HG03520 (cell line): ENCODE measurements at regions not wholly inside any gene's neighbourhood (a gene's known extent, or its start where the extent isn't known, plus 50 kb on each side); places are given as distances from the start of the nearest gene placed in this dataset.

Experiments
- ATAC-seq: cut with Tn5 transposase; IDR thresholded peaks from one replicate; pipeline ENCODE4 v1.9.1; 2021; ENCODE audit warnings: mild to moderate bottlenecking, moderate library complexity; ENCODE audit not compliant: unreplicated experiment

DNA sequence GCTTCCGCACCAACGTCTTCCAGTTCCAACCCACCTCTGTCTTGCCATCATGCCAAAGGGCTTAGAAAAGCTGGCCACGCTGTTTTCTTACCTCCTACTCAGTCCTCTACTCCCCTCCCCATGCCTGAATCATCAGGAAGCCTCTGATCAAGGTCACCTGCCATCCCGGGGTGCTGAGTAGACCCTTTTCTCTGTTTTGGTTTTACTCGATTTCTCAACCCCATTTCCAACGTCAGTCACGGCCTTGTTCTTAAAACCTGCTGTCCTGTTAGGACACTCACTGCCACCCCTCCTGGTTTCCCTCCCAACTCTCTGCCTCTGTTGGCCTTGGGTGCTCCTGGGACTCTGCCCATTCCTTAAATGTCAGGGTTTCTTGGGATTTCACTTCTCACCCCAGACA is 350.1 kb downstream of the FOXO1 start:
- ATAC-seq, result no peak

DNA sequence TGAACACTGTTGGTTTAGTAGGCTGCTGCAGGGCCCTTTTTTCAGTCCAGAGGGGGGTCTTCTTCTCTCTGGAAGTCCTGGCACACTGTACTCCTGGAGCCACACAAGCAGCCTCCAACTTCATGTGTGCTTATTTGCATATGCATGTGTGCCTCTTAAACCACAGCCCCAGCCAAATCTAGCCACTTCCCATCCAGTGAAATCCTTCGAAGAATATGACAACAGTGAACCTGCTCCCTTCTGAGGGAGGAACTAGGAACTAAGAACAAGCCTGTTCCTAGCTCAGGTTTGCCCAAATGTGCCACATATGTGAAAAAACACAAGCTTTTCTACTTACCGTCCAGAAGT is 348.5 kb downstream of the FOXO1 start:
- no peak for ATAC-seq

DNA sequence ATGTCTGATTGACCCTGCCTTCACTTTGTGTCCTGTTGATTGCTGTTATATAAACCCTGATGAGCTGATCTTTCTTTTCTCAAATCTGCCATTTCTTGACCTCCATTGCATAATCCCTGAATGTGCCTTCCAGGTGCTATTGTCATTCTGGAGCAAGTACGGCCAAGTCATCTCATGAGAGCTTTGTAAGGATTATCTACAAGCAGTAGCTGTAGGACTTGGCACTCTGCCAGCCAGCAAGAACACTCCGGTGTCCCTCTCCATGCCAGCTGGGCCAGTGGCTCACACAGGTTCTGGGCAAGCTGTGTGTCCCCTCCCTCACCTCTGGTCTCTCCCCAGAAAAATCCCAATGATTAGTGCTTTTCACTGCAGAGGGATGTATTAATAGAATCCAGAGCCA is 348.1 kb downstream of the FOXO1 start:
- no peak for ATAC-seq

DNA sequence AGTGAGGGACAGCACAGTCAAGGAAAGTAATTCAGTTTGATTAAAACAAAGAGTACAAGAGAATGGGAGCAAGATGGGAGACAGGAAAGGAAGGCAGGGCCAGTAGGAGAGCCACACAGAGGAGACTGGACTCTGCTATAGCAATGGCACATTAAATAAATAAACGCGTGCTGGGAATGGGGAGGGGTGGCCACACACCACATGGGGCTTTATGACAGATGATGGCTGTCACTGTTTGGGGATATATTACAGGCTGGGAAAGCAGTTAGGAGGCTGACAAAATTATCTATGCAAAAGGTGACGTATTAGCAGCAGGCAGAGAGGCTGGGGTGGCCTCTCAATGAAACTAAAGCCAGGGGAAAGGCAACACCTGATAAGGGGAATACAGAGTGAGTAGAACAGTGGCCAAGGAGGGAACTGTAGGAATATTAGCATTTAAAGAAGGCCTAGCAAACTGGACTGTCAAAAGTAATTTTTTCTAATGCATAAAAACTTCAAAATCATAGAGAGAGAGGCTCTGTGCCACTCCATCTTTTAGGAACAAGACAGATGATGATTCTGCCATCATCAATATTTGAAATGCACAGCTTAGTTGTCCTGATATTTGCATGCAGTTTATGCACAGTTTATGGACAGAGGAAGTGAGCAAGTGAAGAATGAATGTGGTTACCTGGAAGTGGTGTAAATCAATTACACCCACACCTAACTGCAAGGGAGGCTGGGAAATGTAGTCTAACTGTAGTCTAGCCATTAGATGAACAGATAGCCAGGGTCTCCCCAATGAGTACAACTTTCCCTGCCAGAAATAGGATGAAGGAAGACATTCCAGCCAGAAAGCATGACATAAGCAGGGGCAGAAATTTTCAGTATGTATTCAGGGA is 346.5 kb downstream of the FOXO1 start:
- ATAC-seq, result no peak

DNA sequence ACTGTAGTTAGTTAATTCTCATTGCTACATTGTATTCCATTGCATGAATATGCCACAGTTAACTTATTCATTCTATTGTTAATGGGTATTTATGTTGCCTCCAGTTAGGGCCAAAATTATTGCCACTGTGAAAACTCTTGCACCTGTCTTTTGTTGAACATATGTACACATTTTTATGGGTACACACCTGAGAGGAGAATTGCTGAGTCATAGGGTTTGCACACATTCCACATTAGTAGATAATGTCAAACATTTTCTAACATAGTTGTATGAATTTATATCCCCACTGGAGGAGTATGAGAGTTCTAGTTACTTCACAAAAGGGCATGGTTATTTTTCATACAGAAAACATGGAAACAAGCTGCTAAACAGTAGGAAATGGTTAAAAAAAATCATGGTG is 338.4 kb downstream of the FOXO1 start:
- no peak for ATAC-seq

DNA sequence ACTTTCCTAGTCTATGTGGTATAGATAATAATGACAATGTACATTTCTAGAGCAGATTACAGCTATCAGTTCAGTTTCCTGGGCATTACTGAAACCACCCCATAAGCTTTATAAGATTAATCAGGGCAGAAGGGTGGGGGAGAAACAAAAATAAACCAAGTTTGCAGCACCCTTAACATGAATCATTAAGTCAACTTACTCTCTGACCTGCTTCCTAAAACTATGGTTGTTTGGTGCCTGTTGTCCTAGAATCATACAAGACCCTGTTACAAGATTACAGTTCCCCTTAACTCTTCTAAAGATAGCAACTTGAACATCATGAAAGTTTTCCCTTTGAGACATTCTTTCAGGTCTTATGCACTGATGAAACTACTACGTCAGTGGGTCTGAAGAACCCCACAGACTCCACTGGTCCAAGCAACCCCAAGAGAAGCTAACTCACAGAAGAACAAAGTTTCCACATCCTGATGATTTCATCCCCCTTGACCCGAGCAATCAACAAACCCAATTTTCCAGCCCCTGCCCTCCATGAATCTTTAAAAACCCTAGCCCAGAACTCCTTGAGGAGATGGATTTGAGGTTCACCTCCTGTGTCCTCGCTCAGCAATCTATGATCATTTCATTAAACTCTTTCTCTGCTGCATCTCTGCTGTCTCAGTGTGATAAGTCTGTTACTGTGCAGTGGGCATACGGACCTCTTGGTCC is 336.5 kb downstream of the FOXO1 start:
- no peak for ATAC-seq

DNA sequence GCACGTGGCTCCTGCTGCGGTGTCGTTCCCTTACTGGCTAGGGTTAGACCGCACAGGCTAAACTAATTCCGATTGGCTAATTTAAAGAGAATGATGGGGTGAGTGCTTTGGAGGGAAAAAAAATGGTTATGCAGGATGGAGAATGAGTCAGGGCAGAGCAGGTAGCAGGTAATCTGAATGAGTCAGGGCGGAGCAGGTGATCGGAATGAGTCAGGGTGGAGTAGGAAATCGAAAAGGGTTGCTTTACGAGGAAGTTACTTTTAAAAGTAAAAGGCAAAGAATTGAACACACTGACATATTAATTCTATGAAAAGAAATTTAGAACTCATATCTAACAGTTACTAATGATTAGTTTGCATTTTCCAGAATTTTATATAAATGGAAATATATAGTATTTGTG is 335.5 kb downstream of the FOXO1 start:
- ATAC-seq, result no peak

DNA sequence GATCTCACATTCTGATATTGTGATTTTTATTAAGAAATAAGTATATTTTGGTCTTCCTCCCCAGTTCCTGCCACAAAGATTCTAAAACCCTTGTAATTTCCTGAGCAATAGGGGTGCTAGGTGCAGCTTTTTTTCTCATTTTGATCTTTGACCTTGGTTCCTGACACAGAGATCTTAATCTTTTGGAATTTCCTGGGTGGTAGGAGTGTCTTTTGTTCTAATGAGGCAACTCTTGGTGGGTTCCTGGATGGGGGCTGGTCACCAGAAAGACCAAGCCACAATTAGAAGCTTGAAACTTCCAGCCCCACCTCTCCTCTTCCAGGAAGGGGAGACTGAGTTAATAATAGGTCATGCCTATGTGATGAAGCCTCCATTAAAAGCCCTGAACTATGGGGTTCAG is 334.6 kb downstream of the FOXO1 start:
- no peak for ATAC-seq

DNA sequence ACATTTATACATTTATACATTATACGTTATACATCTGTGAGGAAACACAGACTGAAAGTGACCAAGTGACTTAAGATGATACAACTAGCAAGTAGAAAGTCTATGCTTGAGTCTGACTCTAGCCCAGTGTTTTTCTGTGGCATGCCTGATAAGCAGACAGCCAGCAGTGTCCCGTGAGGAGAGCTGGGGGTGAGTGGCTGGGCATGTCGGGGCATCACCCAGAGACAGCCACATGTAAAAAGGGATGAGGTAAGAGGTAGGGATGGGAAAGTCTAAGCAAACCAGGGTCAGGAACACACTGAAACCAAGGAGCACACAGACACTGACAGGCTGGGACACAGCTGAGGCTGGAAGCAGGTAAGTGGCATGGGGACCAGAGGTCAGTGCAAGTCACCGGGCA is 333.2 kb downstream of the FOXO1 start:
- no peak for ATAC-seq

DNA sequence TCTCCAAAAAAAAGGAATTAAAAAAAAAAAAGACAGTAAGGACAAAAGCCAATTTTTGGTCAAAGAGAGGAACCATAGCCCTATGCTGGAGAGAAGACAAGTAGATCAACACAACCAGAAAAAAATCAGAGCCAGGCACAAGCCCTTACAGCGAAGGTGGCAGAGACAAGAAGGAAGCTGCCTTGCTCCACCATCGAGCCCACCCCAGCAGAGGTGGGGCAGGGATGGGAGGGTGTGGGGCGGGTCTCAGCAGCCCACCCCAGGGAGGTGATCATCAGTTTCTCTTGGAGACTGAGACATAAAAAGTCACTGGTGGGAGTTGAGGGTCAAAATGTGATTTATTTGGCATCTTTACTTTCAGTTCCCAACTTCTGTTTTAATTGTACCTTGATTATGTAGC is 332.4 kb downstream of the FOXO1 start:
- no peak for ATAC-seq

DNA sequence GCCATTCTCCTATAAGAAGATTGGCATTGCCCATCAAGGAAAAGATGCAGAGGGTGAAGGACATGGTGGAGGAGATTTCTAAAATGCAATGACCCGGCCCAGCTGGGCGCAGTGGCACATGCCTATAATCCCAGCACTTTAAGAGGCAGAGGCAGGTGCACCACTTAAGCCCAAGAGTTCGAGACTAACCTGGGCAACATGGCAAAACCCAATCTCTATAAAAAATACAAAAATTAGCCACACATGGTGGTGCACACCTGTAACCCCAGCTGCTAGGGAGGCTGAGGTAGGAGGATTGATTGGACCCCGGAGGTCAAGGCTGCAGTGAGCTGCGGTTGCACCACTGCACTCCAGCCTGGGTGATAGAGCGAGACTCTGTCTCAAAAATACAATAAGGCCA is 331.8 kb downstream of the FOXO1 start:
- no peak for ATAC-seq

DNA sequence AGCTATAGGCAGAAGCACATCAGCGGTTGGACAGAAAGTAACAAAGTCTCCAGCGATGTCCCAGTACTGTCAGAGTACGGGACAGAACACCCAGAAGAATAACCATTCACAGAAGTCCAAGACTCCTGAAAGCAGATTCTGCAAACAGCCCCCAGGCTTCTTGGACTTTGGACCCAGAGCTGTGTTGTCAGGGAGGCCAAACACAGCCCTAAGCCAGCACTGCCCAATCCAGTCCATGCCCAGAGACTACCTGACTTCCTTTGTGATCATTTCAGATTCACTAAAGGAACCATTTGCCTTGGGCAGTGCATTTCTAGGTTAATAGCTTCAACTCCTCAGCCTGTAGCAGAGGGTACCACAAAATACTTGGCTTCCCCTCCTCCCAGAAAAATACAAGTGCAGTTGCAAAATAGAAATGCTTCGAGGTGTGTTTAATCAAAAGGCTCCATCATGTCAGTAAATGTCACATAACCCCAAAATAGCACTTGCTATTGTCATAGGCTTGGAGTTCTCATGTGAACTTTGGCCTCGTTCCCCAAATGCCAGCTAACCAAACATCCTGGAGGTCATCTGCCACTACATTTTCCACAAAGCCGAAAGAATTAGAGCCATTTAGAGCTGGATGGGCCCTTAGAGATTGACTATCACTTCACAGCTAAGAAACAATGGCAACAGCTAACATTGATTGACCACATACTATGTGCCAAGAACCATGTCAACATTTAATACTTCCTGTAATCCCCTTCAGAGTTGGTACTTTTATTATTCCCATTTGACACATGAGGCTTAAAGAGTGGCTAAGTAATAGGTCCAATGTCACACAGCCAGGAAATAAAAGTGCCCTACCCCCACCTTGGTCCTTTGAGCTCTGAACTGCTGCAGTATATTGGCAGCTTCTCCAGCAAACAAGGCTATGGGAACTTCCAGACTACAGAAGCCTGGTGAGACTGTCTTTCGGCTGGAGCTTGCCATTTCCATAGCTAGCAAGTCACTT is 329.9 kb downstream of the FOXO1 start:
- no peak for ATAC-seq

DNA sequence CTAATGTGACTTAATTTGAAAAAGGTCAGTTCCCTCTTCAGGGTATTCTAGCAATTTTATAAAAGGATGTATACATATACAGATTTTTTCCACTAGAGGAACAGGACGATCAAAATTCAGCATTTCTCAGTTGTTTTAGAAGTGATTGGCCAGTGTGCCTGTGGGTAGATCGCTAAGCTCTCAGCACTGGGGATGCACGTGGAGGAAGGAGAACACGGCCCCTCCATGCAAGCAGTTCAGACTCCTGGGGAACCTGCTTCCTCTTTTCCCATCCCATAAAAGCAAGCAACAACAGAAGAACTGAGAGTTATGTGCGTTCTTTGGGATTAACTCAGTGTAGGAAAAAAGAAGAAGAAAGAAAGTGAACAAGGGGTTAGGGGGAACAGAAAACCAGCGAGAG is 328.8 kb downstream of the FOXO1 start:
- no peak for ATAC-seq

DNA sequence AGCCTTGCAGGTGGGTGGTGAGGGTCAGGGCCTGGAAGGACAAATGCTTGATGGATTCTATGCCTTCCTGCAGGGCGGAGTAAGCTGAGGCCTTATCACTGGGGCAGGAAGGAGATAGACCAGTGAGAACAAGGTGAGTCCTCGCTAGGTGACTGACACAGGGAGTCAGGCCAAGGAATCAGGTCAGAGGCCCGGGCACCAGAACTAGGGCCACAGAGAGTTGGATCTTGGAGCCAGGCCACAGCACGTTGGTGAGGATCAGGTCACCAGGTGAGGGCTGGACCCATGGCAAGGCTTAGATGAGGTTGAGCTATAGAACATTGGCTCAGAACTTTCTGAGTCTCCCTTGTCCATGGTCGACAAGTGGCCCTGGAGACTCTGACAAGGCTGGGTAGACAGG is 328.2 kb downstream of the FOXO1 start:
- ATAC-seq, result no peak

DNA sequence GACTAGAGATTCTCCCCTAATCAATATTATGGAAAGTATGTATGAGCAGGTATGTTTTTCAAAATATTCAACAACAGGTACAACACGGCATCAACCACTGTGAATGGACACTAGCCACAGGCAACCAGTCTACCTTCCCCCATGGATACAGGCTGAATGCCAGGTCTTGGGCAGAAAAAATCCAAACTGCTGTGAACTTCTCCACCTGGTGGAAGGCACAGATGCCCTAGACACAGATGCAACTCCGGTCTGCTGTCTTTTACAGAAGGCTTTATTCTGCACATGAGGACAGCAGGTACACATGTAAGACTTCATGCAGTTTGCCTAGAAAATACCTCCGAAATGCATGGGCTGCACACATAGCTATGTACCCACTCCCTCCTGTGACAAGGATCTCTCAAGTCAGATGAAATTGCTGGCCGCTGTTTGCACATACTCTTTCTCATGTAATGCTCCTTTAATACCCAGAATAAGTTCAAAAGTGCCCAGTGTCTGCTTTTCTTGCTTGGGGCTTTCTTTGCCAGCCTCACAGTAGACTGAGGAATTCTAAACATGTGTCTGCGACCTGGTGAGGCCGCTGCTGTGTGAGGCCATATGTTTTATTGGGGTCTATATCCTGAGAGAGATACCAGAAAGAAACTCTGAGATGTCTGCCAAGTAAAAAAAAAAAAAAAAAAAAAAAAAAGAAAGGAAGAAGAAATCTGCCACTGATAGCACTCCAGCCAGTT is 325.9 kb downstream of the FOXO1 start:
- ATAC-seq, result no peak

DNA sequence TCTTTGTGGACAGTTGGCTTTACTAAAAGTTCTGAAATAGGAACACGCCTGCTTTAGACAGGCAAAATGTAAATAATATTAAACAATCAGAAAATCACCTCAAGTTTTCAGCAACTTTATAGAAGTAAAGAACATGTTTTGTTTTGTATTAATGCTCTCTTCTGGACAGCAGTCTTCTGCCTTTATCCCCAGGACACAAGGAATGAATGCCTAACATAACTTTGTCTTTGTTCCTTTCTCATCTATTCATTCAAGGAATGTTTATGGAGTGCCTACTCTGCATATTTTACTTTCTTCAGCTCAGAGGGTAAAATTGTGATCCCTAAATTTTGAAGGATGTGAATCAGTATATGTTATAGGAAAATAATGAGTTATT is 325.4 kb downstream of the FOXO1 start:
- no peak for ATAC-seq

DNA sequence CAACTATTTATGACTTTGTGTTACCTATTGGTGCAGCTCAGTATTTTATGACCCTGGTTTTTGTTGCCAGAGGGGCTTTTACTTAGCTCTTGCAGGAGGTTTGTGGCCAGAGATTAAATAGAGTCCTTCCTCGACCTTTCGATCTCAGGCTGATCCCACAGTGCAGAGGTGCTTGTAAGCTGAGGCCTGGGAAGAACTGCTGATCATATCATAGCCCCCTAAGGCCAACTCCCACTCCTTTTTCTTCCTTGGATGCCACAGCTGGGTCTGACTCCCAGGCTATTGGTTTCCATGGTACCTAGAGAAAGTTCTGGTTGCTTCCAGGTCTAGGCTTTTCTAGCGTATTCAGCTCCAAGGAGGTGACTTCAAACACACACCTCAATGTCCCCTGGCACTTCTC is 324.9 kb downstream of the FOXO1 start:
- ATAC-seq, result no peak

DNA sequence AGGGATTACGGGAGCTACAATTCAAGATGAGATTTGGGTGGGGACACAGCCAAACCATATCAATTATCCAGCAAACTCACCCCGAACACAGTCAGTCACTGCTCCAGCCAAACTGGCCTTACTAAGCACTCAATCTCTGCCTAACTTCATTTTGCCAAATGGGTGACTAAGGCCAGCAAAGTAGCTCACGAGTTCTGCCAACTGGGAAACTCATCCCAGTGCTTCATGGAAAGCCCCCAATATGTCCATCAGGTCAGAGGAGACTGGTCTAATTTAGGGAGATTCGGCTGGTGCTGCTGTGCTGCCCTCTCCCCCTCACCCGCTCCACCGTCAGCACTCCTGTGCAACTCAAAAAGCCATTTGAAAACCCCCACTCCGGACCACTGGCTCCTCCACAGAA is 324.0 kb downstream of the FOXO1 start:
- no peak for ATAC-seq

DNA sequence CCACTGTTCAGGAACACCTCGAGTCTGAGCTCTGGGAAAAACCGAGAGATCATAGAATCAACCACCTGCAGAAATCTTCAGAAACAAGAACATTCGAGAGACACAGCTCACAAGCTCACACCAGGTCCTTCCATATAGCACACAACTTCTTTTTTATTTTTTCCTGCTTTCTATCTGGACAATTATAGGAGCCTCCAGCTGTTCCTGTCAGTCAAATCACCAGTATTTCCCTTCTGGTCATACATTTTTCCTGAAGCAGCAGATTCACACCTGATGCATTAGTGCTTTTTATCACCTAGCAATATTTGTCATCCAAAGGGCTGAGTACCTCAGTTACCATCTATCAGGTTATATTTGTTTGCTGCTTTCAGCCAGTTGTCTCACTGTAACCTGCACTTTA is 323.5 kb downstream of the FOXO1 start:
- no peak for ATAC-seq

DNA sequence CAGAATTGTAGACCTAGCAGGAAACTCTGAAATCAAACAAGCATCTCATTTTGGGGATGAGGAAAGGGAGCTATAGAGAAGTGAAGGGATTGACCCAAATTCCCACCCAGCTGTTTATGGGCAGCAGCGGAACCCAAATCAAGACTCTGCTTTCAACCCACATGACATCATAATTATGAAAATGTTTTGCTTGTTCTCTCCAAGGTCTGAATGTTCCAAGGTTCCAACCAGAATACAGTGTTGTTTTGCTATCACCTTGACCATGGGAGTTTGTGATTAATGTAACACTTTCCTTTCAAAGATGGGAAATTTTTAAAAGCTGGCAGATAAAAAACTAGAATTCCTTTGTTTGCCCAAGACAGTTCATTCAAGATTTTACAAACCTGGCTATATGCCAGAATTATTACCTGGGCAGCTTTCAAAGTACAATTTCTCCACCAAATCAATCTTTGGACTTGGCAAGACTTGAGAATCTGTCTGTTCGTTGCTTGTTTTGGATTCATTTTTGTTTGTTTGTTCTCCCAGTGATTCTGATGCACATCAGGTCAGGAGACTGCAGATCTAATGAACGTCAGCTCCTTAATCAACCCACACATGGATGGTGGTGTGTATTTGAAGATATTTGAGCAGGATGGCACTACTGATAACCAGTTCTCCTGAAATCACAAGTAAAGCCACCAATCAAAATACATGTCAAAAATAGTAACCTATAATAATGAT is 322.7 kb downstream of the FOXO1 start:
- ATAC-seq, result no peak
